ENCODE measurements at regions not wholly inside any gene's neighbourhood (a gene's known extent, or its start where the extent isn't known, plus 50 kb on each side); places are given as distances from the start of the nearest gene placed in this dataset.
"Not testable (repeated sequence)": the region's sequence is repeated elsewhere in the genome, so short reads cannot be mapped to it uniquely, and the experiment has no call there.

DNA sequence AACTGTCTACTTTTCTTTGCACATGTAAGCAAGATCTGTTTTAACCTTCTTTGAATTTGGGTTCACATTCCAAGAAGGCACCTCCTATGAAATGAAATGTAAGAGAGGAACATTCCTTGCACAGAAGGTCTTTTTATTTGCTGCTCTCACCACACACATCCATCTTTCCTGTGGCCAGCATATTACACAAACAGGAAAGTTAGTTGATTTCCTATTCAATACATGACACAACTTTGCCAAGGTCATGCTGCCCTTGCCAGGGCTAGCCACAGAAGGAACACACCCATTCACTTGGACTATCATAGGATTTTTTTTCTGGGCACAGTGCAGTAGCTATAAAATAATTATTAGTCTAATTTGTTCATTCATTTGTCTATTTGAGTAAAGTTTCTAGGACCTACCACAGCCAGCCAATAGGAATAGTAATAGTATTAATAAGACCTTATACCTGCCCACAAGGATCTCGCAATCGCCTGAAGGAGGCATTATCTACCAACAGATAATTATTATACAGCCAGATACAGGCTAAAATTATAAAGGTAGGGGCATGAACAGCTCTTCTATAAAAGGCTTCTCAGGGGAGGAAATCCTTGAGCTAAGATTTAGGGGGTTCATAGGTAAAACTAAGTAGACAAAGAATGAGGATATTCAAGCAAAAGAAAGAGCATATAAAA, 78.1 kb upstream of the NREP start:
- ChIA-PET CTCF (no interaction called here), POLR2A (no interaction called here)
- Mint-ChIP-seq H3K9me3 (peaks cover 0 to 3% (median 0%) of the 10 kb centered on the region in 11 donors), H3K4me1 (no peaks in the 10 kb centered on the region), H3K27me3 (peaks cover 0 to 21% (median 7%) of the 10 kb centered on the region in 5 donors), H3K4me3 (no peak overlapping the region), H3K27ac (no peak overlapping the region), H3K36me3 (no peaks in the 10 kb centered on the region)
- no peak overlapping the region for H3K4me3 ChIP-seq (ENCODE audit: low read length)
- no peaks in the 10 kb centered on the region for H3K36me3 ChIP-seq (ENCODE audit: control insufficient read depth in 2 of 3, insufficient read depth in 3 of 3, low read length in 3 of 3)
- H3K27me3 ChIP-seq (ENCODE audit: control insufficient read depth in 2 of 2, insufficient read depth in 2 of 2, low read length in 2 of 2): no peaks in the 10 kb centered on the region
- DNase-seq (no peak), ATAC-seq (no peak)
- H3K27ac ChIP-seq (ENCODE audit: low read depth, low read length): no peak overlapping the region
- H3K9me3 ChIP-seq (ENCODE audit: control insufficient read depth in 2 of 3, low read length in 3 of 3): no peaks in the 10 kb centered on the region
- no peaks in the 10 kb centered on the region for H3K4me1 ChIP-seq (ENCODE audit: control insufficient read depth in 2 of 2, insufficient read depth in 2 of 2, low read length in 2 of 2)
- intact Hi-C loops (cut with micrococcal nuclease): no loop called here

GRCh38 chr5:111830333-111830732, 73.3 kb upstream of the NREP start:
- Histone ChIP-seq H3K4me3 (ENCODE audit: low read length) (no peak overlapping the region), H3K4me1 (ENCODE audit: control insufficient read depth in 2 of 2, insufficient read depth in 2 of 2, low read length in 2 of 2) (no peaks in the 10 kb centered on the region), H3K27ac (ENCODE audit: low read depth, low read length) (no peak overlapping the region), H3K27me3 (ENCODE audit: control insufficient read depth in 2 of 2, insufficient read depth in 2 of 2, low read length in 2 of 2) (no peaks in the 10 kb centered on the region), H3K36me3 (ENCODE audit: control insufficient read depth in 2 of 3, insufficient read depth in 3 of 3, low read length in 3 of 3) (no peaks in the 10 kb centered on the region), H3K9me3 (ENCODE audit: control insufficient read depth in 2 of 3, low read length in 3 of 3) (no peaks in the 10 kb centered on the region)
- H3K36me3 Mint-ChIP-seq: no peaks in the 10 kb centered on the region
- ChIA-PET CTCF (no interaction called here), POLR2A (no interaction called here)
- DNase-seq (no peak), ATAC-seq (no peak)
- intact Hi-C loops (cut with micrococcal nuclease): no loop called here
- no peaks in the 10 kb centered on the region for H3K4me1 Mint-ChIP-seq
- peaks cover 0 to 9% (median 2%) of the 10 kb centered on the region in 5 donors for H3K27me3 Mint-ChIP-seq
- H3K27ac Mint-ChIP-seq: no peak overlapping the region
- peaks cover 0 to 5% (median 0%) of the 10 kb centered on the region in 11 donors for H3K9me3 Mint-ChIP-seq
- no peak overlapping the region for H3K4me3 Mint-ChIP-seq

DNA sequence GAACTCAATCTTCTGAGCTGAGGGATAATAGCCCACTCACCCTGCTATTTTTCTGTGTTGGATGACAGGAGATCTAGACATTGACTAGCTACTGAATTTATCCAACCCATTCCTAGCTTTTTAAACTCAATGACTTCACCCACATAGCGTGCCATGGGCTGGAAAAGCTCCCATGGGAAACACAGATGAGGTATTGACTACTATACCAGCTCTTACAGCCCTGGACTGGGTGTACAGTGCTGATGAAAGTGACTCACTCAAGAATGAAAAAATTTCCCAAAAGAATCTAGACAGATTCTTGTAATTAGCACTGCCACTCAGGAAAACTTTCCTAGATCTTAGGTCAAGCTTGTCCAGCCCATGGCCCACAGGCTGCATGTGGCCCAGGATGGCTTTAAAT, 72.7 kb upstream of the NREP start:
- Mint-ChIP-seq H3K36me3 (no peaks in the 10 kb centered on the region), H3K4me3 (no peak overlapping the region), H3K27me3 (peaks cover 0 to 4% (median 0%) of the 10 kb centered on the region in 5 donors), H3K4me1 (no peaks in the 10 kb centered on the region), H3K27ac (no peak overlapping the region), H3K9me3 (peaks cover 0 to 5% (median 0%) of the 10 kb centered on the region in 11 donors)
- ChIA-PET CTCF (no interaction called here), POLR2A (no interaction called here)
- H3K27me3 ChIP-seq (ENCODE audit: control insufficient read depth in 2 of 2, insufficient read depth in 2 of 2, low read length in 2 of 2): no peaks in the 10 kb centered on the region
- no peak overlapping the region for H3K27ac ChIP-seq (ENCODE audit: low read depth, low read length)
- ATAC-seq: no peak
- H3K4me1 ChIP-seq (ENCODE audit: control insufficient read depth in 2 of 2, insufficient read depth in 2 of 2, low read length in 2 of 2): no peaks in the 10 kb centered on the region
- no peaks in the 10 kb centered on the region for H3K9me3 ChIP-seq (ENCODE audit: control insufficient read depth in 2 of 3, low read length in 3 of 3)
- H3K4me3 ChIP-seq (ENCODE audit: low read length): no peak overlapping the region
- H3K36me3 ChIP-seq (ENCODE audit: control insufficient read depth in 2 of 3, insufficient read depth in 3 of 3, low read length in 3 of 3): no peaks in the 10 kb centered on the region
- no peak for DNase-seq
- intact Hi-C loops (cut with micrococcal nuclease): loop anchor here in 1 of 2 donors (10.0 kb wide), 1 partner anchor 275 kb away; no protein-coding TSS in a partner anchor

DNA sequence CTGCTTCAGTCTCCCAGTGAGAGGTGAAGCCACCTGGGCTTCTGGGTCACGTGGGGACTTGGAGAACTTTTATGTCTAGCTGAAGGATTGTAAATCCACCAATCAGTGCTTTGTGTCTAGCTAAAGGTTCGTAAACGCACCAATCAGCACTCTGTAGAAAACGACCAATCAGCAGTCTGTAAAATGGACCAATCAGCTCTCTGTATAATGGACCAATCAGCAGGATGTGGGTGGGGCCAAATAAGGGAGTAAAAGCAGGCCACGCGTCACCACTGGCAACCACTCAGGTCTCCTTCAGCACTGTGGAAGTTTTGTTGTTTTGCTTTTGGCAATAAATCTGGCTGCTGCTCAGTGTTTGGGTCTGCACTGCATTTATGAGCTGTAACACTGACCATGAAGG, 69.1 kb upstream of the NREP start:
- no peaks in the 10 kb centered on the region for H3K4me1 Mint-ChIP-seq
- H3K4me3 Mint-ChIP-seq: no peak overlapping the region
- peaks cover 0 to 6% (median 0%) of the 10 kb centered on the region in 5 donors for H3K27me3 Mint-ChIP-seq
- DNase-seq (no peak), ATAC-seq (no peak)
- Histone ChIP-seq H3K9me3 (ENCODE audit: control insufficient read depth in 2 of 3, low read length in 3 of 3) (no peaks in the 10 kb centered on the region), H3K4me1 (ENCODE audit: control insufficient read depth in 2 of 2, insufficient read depth in 2 of 2, low read length in 2 of 2) (no peaks in the 10 kb centered on the region), H3K27me3 (ENCODE audit: control insufficient read depth in 2 of 2, insufficient read depth in 2 of 2, low read length in 2 of 2) (no peaks in the 10 kb centered on the region), H3K36me3 (ENCODE audit: control insufficient read depth in 2 of 3, insufficient read depth in 3 of 3, low read length in 3 of 3) (no peaks in the 10 kb centered on the region), H3K4me3 (ENCODE audit: low read length) (no peak overlapping the region), H3K27ac (ENCODE audit: low read depth, low read length) (no peak overlapping the region)
- H3K27ac Mint-ChIP-seq: no peak overlapping the region
- POLR2A ChIA-PET: no interaction called here
- CTCF ChIA-PET: no interaction called here
- intact Hi-C loops (cut with micrococcal nuclease): loop anchor here in 1 of 2 donors (10.0 kb wide), 1 partner anchor 271 kb away; no protein-coding TSS in a partner anchor
- H3K9me3 Mint-ChIP-seq: peaks cover 0 to 2% (median 0%) of the 10 kb centered on the region in 11 donors
- no peaks in the 10 kb centered on the region for H3K36me3 Mint-ChIP-seq

GRCh38 chr5:111820072-111820471, 63.1 kb upstream of the NREP start:
- intact Hi-C loops (cut with micrococcal nuclease): loop anchor here in 1 of 2 donors (10.0 kb wide), 1 partner anchor 265 kb away; no protein-coding TSS in a partner anchor
- POLR2A ChIA-PET: no interaction called here
- Mint-ChIP-seq H3K27ac (no peak overlapping the region), H3K9me3 (peaks cover 2 to 18% (median 8%) of the 10 kb centered on the region in 11 donors), H3K4me3 (no peak overlapping the region), H3K4me1 (peaks cover 0 to 4% (median 0%) of the 10 kb centered on the region in 7 donors), H3K36me3 (peaks cover 0 to 4% (median 0%) of the 10 kb centered on the region in 5 donors), H3K27me3 (peaks cover 0 to 12% (median 0%) of the 10 kb centered on the region in 5 donors)
- Histone ChIP-seq H3K9me3 (ENCODE audit: control insufficient read depth in 2 of 3, low read length in 3 of 3) (peaks cover 0 to 4% (median 0%) of the 10 kb centered on the region in 3 experiments), H3K36me3 (ENCODE audit: control insufficient read depth in 2 of 3, insufficient read depth in 3 of 3, low read length in 3 of 3) (no peaks in the 10 kb centered on the region), H3K4me3 (ENCODE audit: low read length) (no peak overlapping the region), H3K4me1 (ENCODE audit: control insufficient read depth in 2 of 2, insufficient read depth in 2 of 2, low read length in 2 of 2) (no peaks in the 10 kb centered on the region), H3K27me3 (ENCODE audit: control insufficient read depth in 2 of 2, insufficient read depth in 2 of 2, low read length in 2 of 2) (peaks cover 0 to 5% of the 10 kb centered on the region in 2 donors), H3K27ac (ENCODE audit: low read depth, low read length) (no peak overlapping the region)
- CTCF ChIA-PET: no interaction called here
- ATAC-seq (no peak), DNase-seq (no peak)

DNA sequence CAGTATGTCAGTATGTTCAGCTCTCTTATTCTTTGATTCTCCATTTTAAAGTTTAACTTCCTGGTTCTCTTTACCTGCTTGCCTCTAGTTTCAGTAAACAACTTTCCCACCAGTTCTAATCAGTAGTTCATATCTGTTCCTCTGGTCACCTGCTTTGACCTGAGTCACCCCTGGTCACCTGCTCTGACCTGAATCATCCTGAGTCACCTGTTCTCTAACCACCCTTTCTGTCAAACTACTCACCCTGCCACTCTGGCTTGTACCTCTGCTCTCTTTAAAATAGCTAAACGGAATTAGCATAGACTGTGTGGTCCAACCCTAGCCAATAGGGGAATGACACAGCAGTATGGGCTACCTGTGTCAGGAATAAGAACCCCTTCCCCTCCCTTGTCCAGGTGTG, 62.0 kb upstream of the NREP start:
- DNase-seq; H3K4me1 Mint-ChIP-seq; H3K9me3 ChIP-seq (ENCODE audit: control insufficient read depth in 2 of 3, low read length in 3 of 3); H3K27ac ChIP-seq (ENCODE audit: low read depth, low read length); H3K4me3 Mint-ChIP-seq; POLR2A ChIA-PET; H3K27ac Mint-ChIP-seq; ATAC-seq; CTCF ChIA-PET; intact Hi-C loops (cut with micrococcal nuclease); H3K36me3 Mint-ChIP-seq; H3K27me3 ChIP-seq (ENCODE audit: control insufficient read depth in 2 of 2, insufficient read depth in 2 of 2, low read length in 2 of 2); H3K4me1 ChIP-seq (ENCODE audit: control insufficient read depth in 2 of 2, insufficient read depth in 2 of 2, low read length in 2 of 2); H3K36me3 ChIP-seq (ENCODE audit: control insufficient read depth in 2 of 3, insufficient read depth in 3 of 3, low read length in 3 of 3); H3K4me3 ChIP-seq (ENCODE audit: low read length): not testable (repeated sequence)
- peaks cover 0 to 21% (median 6%) of the 10 kb centered on the region in 5 donors for H3K27me3 Mint-ChIP-seq
- peaks cover 3 to 18% (median 8%) of the 10 kb centered on the region in 11 donors for H3K9me3 Mint-ChIP-seq

DNA sequence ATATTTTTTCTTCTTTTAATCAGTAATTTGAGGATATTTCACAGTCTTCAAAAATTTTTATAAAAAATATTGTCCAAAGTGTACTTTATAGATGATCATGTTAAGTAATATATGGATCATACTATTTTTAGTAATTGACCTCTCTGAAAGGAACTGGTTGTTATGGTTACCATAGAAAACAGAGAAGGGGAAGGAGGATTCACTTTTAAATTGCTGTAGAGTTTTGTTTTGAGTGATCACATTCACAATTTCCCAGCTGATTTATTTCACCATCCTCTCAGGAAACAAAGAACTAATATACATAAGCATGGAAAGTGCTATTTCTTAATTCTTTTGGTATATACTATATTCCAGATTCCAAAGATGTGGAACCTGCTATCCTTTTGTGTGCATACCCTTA, 56.5 kb upstream of the NREP start:
- ATAC-seq (no peak), DNase-seq (no peak)
- Histone ChIP-seq H3K27ac (ENCODE audit: low read depth, low read length) (no peak overlapping the region), H3K4me3 (ENCODE audit: low read length) (no peak overlapping the region), H3K4me1 (ENCODE audit: control insufficient read depth in 2 of 2, insufficient read depth in 2 of 2, low read length in 2 of 2) (no peaks in the 10 kb centered on the region), H3K9me3 (ENCODE audit: control insufficient read depth in 2 of 3, low read length in 3 of 3) (no peaks in the 10 kb centered on the region), H3K27me3 (ENCODE audit: control insufficient read depth in 2 of 2, insufficient read depth in 2 of 2, low read length in 2 of 2) (peaks cover 0 to 5% of the 10 kb centered on the region in 2 donors), H3K36me3 (ENCODE audit: control insufficient read depth in 2 of 3, insufficient read depth in 3 of 3, low read length in 3 of 3) (no peaks in the 10 kb centered on the region)
- intact Hi-C loops (cut with micrococcal nuclease): no loop called here
- H3K27me3 Mint-ChIP-seq: peaks cover 2 to 23% (median 6%) of the 10 kb centered on the region in 5 donors
- H3K36me3 Mint-ChIP-seq: no peaks in the 10 kb centered on the region
- H3K9me3 Mint-ChIP-seq: peaks cover 0 to 1% (median 0%) of the 10 kb centered on the region in 11 donors
- POLR2A ChIA-PET: no interaction called here
- CTCF ChIA-PET: no interaction called here
- H3K4me3 Mint-ChIP-seq: no peak overlapping the region
- H3K4me1 Mint-ChIP-seq: peaks cover 0 to 4% (median 0%) of the 10 kb centered on the region in 7 donors
- no peak overlapping the region for H3K27ac Mint-ChIP-seq

All from naive thymus-derived CD4-positive, alpha-beta T cell (primary cell).